HG03108 (cell line): ENCODE measurements at regions not wholly inside any gene's neighbourhood (a gene's known extent, or its start where the extent isn't known, plus 50 kb on each side); places are given as distances from the start of the nearest gene placed in this dataset.

Source experiments
- ATAC-seq: cut with Tn5 transposase; IDR thresholded peaks from one replicate; pipeline ENCODE4 v1.9.1; 2021; ENCODE audit warnings: moderate library complexity; ENCODE audit not compliant: unreplicated experiment

- no peak for ATAC-seq
Observed at GRCh38 chr12:115519359-115519758, 758.1 kb downstream of the MED13L start.

- ATAC-seq, result no peak
Observed at GRCh38 chr12:115517913-115518312, 759.6 kb downstream of the MED13L start.

- ATAC-seq, result no peak
Observed at GRCh38 chr12:115511986-115512711, 765.3 kb downstream of the MED13L start.

- ATAC-seq, result no peak
Observed at GRCh38 chr12:115511305-115511704, 766.2 kb downstream of the MED13L start.

GRCh38 chr12:115508990-115509389 is 768.5 kb downstream of the MED13L start:
- ATAC-seq, result no peak

- no peak for ATAC-seq
Observed at GRCh38 chr12:115507951-115508722, 769.4 kb downstream of the MED13L start.

GRCh38 chr12:115507560-115507889 is 770.0 kb downstream of the MED13L start:
- no peak for ATAC-seq

- ATAC-seq, result no peak
Observed at GRCh38 chr12:115506822-115507559, 770.5 kb downstream of the MED13L start.

- ATAC-seq, result peak; percentile 78
Observed at GRCh38 chr12:115504306-115505290, 772.9 kb downstream of the MED13L start.

- ATAC-seq, result no peak
Observed at GRCh38 chr12:115500872-115501271, 776.6 kb downstream of the MED13L start.

GRCh38 chr12:115495300-115495699 is 782.2 kb downstream of the MED13L start:
- ATAC-seq, result no peak

- ATAC-seq, result no peak
Observed at GRCh38 chr12:115492553-115492952, 784.9 kb downstream of the MED13L start.

GRCh38 chr12:115491511-115492250 is 785.8 kb downstream of the MED13L start:
- no peak for ATAC-seq

GRCh38 chr12:115489253-115489652 is 788.2 kb downstream of the MED13L start:
- no peak for ATAC-seq

- ATAC-seq, result no peak
Observed at GRCh38 chr12:115485967-115486366, 791.5 kb downstream of the MED13L start.

GRCh38 chr12:115485503-115485902 is 792.0 kb downstream of the MED13L start:
- ATAC-seq, result no peak

GRCh38 chr12:115482943-115483342 is 794.5 kb downstream of the MED13L start:
- ATAC-seq, result no peak

- no peak for ATAC-seq
Observed at GRCh38 chr12:115481141-115481540, 796.4 kb downstream of the MED13L start.

- no peak for ATAC-seq
Observed at GRCh38 chr12:115478505-115478904, 794.5 kb upstream of the TBX3 start.
